NCI-H526 (cell line): ENCODE measurements at regions not wholly inside any gene's neighbourhood (a gene's known extent, or its start where the extent isn't known, plus 50 kb on each side); places are given as distances from the start of the nearest gene placed in this dataset.
A peak's percentile ranks its signal among the peaks of the same experiment; 100 is the strongest.

ENCODE experiments used
- DNase-seq, 2 experiments: peaks; one replicate each; lab custom pipeline; 2025; lab: John Stamatoyannopoulos, UW

DNA sequence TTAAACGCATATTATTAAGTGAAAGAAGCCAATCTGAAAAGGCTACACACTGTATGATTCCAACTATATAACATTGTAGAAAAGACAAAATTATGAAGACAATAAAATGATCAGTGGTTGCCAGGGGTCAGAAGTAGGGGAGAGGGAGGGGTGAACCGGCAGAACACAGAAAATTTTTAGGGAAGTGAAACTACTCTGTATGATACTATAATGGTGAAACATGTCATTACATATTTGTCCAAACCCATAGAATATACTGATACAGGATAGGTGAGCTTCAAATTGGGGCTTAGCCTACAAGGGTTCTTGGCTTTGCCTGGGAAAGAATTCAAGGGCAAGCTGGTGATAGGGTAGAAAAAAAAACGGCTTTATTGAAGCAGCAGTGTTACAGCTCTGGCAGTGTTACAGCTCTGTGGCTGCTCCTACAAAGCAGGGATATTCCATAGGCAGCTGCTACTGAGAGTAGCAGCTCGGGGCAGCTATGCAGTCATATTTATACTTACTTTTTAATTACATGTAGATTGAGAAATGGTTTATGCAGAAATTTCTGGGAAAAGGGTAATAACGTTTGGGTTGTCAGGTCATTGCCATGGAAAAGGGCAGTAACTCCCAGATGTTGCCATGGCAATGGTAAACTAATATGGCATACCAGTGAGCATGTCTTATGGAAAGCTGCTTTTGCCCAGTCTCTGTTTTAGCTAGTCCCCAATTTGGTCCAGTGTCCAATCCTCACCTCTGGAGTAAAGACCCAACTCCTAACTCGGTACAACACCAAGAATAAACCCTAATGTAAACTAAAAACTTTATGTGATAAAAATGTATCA lies 125.1 kb upstream of the SLC25A36 start:
- peak; percentile 65 to 78 for DNase-seq

DNA sequence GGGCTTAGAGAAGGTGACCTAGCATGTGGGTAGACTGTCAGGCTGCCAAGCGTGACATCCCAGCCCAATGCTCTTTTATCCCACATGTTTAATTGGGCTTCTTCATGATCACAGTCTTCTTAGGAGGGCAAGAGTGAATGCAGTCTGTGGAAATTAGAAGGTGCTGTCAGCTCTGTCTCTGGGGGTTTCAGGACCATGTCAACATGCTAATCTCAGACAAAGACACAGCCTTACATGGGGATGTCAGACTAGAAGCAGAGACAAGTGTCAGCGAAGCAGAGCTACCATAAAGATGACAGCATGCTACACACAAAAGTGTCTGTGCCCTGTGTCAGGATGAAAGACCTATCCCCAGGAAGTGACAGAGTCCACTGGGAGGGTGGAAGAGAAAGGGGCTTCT lies 120.1 kb upstream of the SLC25A36 start:
- no peak for DNase-seq

DNA sequence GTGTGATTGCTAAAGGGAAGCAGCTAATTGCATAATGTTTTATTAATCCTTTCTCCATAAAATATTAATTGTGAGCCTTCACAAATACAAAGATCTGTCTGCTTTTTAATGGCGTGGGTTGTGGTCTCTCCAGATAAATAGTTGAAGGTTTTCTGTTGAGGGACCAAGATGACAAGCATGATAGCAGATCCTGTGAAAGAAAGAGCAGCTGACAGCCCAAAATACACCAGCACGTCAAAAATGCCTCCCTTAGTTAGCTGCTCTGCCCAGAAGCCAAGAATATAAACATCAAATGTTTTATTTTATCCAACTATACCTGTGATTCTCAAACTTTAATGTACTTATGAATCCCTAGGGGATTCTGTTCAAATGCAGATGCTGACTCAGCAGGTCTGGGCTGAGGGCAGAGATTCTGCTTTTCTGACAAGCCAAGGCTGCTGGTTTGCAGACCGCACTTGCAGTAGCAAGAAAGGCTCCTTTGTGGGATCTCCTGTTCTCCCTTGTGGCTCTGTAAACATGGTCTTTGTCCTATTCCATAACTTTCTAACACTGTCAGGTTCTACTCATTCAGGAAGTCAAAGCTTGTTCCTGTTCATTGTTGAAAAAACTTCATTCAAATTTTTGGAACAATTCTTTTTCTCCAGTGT lies 119.1 kb upstream of the SLC25A36 start:
- no peak for DNase-seq

DNA sequence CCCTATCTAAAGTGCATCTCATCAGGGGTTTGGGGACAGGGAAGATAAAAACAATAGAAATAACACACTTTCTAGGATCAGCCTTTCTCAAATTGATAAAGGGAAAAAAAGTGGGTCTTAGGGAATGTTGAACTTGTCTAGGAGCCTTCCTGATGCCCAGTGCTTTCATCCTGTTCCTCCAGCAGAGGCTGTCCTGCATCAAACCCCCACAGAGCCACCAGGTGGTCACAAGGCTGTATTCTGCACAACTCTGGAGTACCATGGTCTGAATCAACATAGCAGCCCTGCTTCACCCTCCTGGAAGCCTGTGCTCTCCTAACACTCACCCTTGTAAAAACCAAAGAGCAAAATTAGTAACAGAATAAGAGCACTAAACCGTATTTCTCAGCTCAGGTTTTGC lies 118.5 kb upstream of the SLC25A36 start:
- DNase-seq = no peak

DNA sequence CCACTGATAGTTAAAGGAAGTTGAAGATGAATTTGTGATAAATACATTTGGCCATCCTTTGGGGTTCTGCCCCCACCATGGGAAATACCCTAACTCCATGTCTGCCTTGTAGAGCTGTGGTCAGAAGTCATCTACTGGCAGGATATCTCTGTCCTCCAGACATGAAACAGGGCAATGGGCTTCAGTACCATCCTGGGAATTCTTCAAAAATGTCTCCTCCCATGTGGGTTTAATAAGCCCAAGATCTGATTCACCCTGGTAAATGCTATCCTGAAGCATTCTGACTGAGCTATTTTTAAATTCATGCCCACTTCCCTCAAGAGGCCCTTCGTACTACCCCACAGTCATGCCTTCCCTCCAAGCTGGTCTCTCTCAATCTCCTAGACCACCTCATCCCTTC lies 113.7 kb upstream of the SLC25A36 start:
- DNase-seq = no peak

DNA sequence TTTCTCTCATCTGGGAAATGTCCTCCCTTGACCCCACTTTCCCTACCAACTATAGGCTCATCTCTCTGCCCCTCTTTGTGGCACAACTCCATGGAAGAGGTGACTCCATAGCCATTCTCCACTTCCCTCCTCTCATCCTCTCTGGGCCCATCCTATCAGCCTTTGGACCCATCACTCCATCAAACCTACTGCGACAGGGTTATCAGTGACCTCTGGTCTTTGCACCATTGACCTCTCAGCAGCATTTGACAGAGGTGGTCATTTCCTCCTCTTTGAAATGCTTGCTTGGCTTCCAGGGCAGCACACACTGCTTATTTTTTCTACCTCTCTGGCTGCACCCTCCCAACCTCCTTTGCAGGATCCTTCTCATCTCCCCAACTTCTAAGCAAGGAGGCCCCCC lies 113.1 kb upstream of the SLC25A36 start:
- DNase-seq = no peak

DNA sequence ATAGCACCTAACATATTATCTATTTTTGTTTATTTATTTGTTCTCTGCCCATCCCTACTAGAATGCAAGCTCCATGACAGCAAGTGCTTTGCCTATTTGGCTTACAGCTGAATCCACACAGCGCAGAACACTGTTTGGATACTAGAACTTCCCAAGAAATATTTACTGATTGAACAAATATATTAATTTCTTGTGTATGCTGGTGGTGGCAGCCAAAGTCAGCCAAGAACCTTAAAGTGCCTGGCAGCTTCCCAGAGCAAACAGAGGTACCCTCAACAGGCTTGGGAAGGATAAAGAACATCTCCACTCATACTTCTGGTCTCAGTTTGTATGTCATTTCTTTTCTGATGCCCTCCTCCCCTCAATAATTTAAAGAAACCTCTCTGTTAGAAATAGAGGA lies 111.8 kb upstream of the SLC25A36 start:
- DNase-seq = no peak

DNA sequence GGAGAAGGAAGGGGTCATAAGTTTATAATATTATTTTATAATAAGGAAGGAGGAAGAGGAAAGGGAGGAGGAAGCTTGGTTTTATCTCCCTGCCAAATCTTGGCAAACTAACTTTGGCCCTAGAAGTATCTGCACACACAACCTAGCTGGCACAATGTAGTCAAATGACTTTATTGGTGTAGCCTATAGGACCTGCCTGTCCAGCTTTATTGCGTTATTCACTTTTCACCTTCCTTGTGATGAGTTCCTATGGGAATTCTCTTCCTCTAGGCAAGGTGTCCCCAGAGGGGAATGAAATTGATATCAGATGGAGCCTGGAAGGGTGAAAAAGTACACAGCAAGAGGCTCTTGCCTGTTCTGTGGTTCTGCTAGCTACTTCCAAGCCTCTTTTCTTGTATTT lies 111.2 kb upstream of the SLC25A36 start:
- peak; percentile 62 to 85 for DNase-seq

DNA sequence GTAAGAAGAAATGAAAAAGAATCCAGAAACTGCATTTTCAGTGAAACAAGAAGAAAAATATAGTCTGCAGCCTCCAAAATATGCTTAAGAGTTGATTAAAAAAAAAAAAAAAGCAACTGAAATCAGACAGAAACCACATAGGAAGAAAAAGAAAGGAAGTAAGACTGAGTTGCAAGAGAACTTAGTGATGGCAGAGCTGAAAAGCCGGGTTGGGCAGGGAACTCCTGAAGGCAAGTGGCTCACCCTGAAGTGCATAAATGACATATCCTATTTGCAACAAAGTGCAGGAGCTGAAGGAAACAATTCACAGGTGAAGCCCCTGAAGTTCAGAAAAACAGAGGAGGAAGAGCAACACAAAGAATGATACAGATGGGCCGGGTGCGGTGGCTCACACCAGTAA lies 108.8 kb upstream of the SLC25A36 start:
- DNase-seq = no peak

DNA sequence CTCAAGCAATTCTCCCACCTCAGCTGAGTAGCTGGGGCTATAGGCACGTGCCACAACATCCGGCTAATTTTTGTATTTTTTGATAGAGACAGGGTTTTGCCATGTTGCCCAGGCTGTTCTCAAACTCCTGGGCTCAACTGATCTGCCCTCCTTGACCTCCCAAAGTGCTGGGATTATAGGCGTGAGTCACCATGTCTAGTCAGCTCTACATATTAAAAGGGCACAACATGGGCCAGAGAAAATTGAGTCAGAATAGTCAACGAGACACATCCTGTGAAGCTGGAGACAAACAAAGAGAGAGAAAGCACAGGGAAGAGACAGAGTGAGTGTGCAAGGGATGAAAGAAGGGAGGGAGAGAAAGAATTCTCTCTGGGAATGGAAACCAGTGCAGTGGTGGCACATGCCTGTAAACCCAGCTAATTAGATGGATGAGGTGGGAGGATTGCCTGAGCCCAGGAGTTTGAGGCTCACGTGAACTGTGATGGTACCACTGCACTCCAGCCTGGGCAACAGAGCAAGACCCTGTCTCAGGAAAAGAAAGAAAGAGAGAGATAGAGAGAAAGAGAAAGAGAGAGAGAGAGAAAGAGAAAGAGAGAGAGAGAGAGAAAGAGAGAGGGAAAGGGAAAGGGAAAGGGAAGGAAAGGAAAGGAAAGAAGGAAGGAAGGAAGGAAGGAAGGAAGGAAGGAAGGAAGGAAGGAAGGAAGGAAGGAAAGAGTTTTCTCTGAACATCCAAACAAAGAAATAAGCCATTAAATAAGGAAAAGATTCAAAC lies 107.2 kb upstream of the SLC25A36 start:
- no peak for DNase-seq

DNA sequence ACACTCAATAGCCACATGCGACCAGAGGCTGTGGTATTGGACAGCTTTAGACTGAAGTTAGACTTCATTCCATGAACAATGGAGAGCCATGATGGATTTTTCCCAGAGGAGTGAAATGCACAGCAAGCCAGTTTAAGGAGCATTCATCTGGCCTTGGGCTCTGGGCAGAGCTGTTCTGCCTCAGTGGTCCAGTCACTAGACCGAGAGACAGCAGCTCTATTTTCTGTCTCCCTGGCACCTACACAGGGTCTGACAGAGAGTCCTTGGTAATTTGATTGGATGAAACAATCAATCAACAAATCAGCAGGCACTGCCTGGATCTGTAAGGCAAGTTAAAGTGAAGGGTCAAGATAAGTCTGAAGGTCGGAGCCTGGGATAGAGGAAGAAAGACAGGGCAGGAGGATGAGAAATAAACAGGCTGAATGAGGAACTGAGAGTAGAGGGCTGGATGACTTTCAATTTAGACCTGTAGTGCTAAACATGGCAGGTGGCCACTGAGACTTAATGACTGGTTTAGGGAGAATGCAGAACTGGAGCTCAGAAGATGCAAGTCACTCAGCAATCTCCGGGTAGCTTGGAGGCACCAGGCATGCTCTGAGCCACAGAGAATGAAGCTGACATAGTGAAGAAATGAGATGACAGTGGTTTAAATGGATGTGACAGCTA lies 98.5 kb upstream of the SLC25A36 start:
- no peak for DNase-seq

DNA sequence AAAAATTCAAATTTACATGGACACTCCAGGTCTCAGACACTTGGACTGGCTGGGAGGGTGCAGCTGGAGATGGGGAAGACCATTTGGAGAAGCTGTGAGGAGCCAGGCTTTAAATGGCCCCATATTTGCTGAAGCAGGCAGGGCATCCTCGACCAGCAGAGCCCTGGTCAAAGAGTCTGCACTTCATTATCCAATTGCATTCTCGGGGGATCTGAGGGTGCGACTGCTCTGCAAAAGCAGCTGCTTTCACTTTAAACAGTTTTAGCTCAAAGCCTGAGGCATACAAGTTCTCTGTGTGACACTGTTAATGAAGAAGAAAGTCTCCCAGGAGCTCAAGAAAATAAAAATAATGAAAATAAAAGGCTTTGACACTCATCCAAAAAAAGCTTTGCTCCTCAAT lies 98.0 kb upstream of the SLC25A36 start:
- DNase-seq = no peak

DNA sequence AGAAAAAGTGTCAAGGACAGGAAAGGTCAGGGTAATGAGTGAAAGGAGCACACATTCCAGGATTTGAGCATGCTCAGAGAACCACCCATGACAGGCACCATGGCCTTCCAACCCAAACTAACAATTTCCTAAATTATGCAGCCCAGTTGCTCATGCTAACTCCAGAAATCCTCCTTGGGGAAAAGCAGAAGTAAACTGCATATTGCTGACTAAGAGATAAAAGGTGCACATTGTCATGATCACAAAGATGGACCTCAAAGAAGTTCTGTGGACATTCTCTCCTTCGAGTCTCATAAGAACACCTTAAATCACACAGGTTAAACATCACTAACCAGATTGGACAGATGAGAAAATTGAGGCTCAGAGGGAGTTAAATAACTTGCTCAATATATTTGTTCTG lies 97.6 kb upstream of the SLC25A36 start:
- DNase-seq = no peak

DNA sequence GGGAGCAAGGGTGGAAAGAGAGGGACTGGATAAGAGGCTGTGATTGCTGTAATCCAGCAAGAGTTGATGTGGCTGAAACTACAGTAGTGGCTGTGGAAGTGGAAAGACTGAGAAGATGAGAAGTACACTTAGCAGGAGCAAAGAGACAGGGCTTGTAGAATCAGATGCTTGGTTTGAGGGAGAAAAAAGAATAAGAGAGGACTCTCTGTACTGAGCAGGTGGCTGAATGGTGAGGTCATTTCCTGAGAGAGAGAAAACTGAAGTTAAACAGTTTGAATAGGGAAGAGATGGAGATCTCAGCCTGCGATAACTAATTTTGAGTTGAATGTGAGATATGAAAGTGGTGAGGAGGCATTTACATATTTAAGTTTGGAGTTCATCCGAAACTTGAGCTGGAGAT lies 95.8 kb upstream of the SLC25A36 start:
- DNase-seq = no peak

DNA sequence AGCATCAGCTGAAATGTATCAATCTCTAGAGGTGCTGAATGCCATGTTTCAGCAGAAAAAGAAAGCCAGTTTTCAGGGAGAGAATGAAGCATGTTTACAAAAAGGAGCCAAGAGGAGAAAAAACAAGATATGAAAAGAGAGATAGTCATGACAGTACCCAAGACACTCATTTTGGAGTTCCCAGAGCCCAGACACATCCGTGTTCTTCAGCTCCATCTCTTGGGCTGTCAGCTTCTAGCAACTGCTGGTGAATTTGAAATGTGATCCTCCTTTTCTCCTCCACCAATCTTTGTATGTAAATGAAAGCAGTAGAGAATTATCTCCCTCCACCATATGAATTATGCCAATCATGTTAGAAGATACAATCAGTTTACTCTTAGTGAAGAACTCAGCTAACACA lies 93.0 kb upstream of the SLC25A36 start:
- DNase-seq = peak; percentile 37

DNA sequence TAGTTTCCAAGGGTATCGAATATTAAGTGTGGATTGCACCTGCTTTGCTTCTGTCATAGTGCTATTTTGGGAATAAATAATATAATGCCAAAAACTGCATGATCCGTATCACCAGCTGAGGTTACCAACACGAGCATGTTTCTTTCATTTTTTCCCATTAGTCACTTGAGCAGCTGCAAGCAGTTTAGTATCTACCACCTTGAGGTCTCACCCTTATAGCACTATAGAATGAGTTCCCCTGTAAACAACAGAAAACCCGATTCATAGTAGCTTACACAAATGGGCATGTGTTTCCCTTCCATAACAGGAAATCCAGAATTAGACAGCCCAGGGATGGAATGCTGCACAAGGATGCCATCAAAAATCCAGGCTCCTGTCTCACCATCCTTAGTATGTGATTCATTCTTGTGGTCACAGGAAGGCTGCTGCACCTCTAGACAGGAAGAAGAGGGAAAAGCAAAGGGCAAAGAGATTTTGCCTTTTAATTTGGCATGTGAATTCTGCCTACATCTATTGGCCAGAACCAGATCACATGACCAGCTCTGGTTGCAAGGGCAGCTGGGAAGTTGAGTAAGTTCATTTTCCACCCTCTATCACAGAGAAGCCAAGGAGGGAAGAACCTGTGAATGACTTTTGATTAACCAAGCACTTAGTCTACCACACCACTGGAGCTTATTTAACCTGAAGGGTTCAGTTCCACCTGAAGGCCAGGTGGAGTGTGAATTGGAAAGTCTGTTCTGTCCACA lies 91.3 kb upstream of the SLC25A36 start:
- DNase-seq = no peak

DNA sequence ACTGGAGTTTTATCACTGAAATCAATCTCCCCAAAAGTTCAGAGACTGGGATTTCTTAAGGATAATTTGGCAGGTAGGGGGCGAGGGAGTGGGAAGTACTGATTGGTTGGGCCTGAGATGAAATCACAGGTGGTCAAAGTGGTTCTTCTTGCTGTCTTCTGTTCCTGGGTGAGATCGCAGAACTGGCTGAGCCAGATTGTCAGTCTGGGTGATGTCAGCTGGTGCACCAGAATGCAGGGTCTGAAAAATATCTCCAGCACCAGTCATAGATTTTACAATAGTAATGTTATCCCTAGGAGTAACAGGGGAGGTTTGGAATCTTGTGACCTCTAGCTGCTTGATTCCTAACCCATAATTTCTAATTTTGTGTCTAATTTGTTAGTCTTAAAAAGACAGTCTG lies 86.7 kb upstream of the SLC25A36 start:
- no peak for DNase-seq

DNA sequence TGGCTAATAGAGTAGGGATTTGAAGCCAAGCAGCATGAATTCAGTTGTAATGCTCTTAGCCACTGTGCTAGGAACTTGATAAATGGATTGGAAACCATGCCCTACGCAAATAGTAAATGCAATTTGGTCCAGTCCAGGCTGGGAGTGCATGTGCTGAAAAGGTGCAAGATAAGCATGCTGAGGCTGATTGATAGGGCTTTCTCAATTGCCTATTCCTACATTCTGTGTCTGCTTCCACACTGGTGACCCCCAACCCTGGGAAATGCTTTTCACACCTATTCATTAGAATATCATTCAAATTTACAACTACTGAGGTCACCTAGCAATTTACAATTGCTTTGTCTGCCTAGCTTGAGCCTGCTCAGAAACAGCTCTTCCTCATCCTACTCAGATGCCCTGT lies 84.7 kb upstream of the SLC25A36 start:
- no peak for DNase-seq

DNA sequence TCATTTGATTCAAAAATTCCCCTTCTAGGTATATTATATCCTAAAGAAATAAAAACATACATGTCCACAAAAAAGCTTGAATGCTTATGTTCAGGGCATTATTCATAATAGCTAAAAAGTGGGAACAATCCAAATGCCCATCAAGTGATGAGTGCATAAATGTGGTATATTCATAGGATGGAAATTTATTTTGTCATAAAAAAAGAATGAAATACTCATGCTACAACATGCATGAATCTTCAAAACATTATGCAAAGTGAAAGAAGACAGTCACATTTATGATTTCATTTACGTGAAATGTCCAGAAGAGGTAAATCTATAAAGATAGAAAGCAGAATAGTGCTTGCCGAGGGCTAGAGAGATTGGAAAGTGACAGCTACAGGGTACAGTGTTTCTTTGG lies 83.6 kb upstream of the SLC25A36 start:
- no peak for DNase-seq

DNA sequence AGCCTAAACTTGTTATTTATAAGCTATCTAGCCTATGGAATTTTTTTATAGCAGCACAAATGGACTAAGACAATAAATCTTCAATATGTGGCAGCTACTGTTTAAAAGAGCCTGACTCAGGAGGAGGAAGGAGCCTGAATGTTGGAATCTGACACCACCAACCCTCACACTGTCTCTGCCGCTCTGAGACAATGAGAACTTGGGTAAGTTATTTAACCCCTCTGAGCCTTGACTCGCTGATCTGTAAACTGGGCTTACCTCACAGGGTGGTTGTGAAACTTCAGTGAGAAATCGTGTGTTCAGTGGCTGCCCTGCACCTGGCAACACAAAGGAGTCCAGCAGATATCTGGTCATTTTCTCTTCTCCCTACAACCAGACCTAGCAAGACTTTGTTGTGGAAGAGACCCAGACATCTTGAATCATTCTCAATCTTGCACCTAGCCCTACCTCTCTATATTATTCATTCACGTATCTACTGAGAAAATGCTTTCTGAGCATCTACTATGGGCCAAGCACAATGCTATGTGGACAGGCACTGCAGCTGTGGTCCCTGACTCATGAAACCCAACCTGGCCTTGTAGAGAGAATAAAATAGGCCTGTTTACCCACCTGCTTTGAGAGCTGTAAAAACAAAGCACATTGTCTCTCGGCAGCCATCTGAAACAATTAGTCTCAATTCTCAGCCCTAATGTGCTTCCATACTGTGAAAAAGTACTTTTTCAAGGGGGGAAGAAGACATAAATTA lies 81.9 kb upstream of the SLC25A36 start:
- DNase-seq = peak in 1 of 2 experiments; percentile 30

DNA sequence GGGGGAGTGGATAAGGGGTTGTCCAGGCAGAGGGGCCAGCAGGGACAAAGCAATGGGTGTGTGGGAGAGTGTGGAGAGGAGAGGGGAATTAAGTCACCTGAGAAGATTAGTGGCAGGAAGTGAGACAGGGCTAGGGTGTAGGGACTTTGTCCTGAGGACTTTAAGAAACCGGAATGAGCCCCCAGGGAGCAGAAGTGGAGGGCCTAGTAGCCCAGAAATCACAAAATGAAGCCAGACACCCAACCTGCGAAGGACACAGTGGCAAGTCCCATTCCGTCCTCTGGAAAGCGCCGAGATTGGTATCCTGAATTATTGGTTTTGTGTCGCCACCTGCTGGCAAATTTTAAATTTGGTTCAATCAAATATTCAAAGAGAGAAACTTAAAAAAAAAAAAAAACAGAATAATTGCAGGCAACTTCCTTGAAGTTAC lies 78.0 kb upstream of the SLC25A36 start:
- DNase-seq = peak; percentile 60 to 90
